Parathyroid adenoma (tissue), 2 donors: ENCODE measurements at regions not wholly inside any gene's neighbourhood (a gene's known extent, or its start where the extent isn't known, plus 50 kb on each side); places are given as distances from the start of the nearest gene placed in this dataset.

Experiments
- H2AFZ ChIP-seq: fragments of 300-600 bp; sonication (generic); one replicate; pipeline ENCODE4 v1.7.0; 2017; ENCODE audit warnings: antibody characterized with exemption, mild to moderate bottlenecking
- H3K27ac ChIP-seq: fragments of 300-600 bp; sonication (generic); one replicate; pipeline ENCODE4 v1.7.0; 2017
- H3K27me3 ChIP-seq: fragments of 300-600 bp; sonication (generic); one replicate; pipeline ENCODE4 v1.7.0; 2017; ENCODE audit warnings: low read length; ENCODE audit not compliant: control insufficient read depth, insufficient read depth
- H3K36me3 ChIP-seq: fragments of 300-600 bp; sonication (generic); one replicate; pipeline ENCODE4 v1.7.0; 2017; ENCODE audit warnings: low read length; ENCODE audit not compliant: control insufficient read depth, insufficient read depth
- H3K4me1 ChIP-seq: fragments of 300-600 bp; sonication (generic); one replicate; pipeline ENCODE4 v1.7.0; 2017; ENCODE audit warnings: control low read depth
- H3K4me2 ChIP-seq: fragments of 300-600 bp; sonication (generic); one replicate; pipeline ENCODE4 v1.7.0; 2017; ENCODE audit warnings: low read length
- H3K4me3 ChIP-seq: fragments of 300-600 bp; sonication (generic); one replicate; pipeline ENCODE4 v1.7.0; 2017; ENCODE audit warnings: low read depth, low read length
- H3K79me2 ChIP-seq: fragments of 300-600 bp; sonication (generic); one replicate; pipeline ENCODE4 v1.7.0; 2017; ENCODE audit warnings: control low read depth
- H3K9ac ChIP-seq: fragments of 300-600 bp; sonication (generic); one replicate; pipeline ENCODE4 v1.7.0; 2017; ENCODE audit warnings: mild to moderate bottlenecking
- H3K9me3 ChIP-seq: fragments of 300-600 bp; sonication (generic); one replicate; pipeline ENCODE4 v1.7.0; 2017; ENCODE audit warnings: low read length; ENCODE audit not compliant: control insufficient read depth
- CTCF ChIP-seq: fragments of 300-600 bp; sonication (generic); IDR thresholded peaks from one replicate; pipeline ENCODE4 v1.7.0; 2017; ENCODE audit warnings: antibody characterized with exemption, mild to moderate bottlenecking
- donor health status: primary hyperparathyroidism.

DNA sequence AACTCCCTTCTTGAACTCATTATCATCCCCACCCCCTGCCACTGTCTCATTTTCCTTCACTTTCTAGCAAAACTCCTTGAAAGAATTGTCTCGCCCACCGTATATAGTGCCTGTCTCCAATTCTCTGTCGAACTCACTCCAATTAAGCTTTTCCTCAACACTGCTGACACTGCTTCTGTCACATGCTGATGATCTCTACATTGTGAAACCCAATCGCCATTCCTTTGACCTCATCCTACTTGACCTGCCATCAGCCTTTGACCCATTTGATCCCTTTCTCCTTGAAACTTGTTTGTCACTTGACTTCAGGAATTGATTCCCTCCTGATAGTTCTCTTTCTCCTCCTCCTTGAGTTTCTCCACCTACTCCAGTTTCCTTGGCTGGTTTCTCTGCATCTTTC is 54.8 kb downstream of the CCDC71L start:
- H3K27me3 ChIP-seq = no peaks in the 10 kb centered on the region
- H3K36me3 ChIP-seq = no peaks in the 10 kb centered on the region
- no peak for TF ChIP-seq CTCF

DNA sequence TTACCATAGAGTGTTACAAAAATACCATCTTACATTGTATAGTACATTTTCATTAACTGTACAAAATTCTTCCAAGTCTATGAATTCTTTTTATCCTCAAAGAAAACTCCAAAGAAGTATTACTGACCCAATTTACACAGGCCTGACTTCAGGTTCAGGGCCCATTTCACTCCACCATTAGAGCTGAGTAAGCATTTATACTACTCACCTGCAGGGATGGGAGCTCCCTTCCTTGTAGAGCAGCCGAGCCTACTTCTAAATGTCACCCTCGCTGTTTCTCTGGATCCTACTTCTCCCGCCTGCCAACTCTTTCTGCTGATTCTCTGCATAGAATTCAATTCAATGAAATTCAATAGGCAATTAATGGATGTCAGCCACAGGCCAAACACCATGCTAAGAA is 56.0 kb downstream of the CCDC71L start:
- H3K36me3 ChIP-seq = no peaks in the 10 kb centered on the region
- H3K27me3 ChIP-seq = no peaks in the 10 kb centered on the region
- no peaks in the 10 kb centered on the region for H3K9me3 ChIP-seq
- TF ChIP-seq CTCF = no peak
- H3K4me3 ChIP-seq = no peak overlapping the region
- H3K27ac ChIP-seq = no peak overlapping the region
- no peak overlapping the region for H3K4me2 ChIP-seq
- H3K4me1 ChIP-seq = peaks cover 3% of the 10 kb centered on the region
- no peak overlapping the region for H2AFZ ChIP-seq
- no peaks in the 10 kb centered on the region for H3K79me2 ChIP-seq
- H3K9ac ChIP-seq = no peak overlapping the region

More for the DNA sequence above, 54.8 kb downstream of the CCDC71L start:
- no peak overlapping the region for H2AFZ ChIP-seq
- H3K4me2 ChIP-seq = no peak overlapping the region
- peaks cover 3% of the 10 kb centered on the region for H3K4me1 ChIP-seq
- no peaks in the 10 kb centered on the region for H3K79me2 ChIP-seq
- no peak overlapping the region for H3K27ac ChIP-seq
- H3K9ac ChIP-seq = no peak overlapping the region
- H3K4me3 ChIP-seq = no peak overlapping the region
- H3K9me3 ChIP-seq = no peaks in the 10 kb centered on the region

DNA sequence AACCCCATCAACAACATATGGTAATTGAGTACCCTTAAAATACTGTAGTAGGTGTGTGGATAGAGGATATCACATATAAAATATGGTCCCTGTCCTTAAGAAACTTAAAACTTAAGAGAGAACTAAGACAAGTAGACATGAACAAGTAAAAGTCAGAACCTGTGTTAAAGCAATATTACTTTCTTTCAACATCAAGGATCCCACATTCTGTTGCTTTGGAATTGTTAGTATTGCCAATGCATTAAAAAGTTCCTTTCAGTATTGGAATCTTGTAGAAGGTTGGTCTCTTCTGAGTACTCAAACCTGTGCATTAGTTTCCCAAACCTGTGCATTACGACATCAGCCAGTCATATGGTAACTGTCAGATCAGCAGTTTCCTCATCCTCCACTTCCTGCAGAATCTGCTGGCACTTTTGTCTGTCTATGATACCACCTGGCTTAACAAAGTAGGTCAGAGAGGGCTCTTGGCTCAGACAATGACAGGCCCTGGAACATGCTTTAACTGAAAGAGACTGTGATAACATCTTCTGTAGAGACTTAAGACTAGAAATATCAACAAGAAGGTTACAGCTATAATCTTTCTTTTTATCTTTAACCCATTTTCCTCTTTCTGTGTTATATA is 56.5 kb downstream of the CCDC71L start:
- Histone ChIP-seq H3K27me3 (no peaks in the 10 kb centered on the region), H3K27ac (no peak overlapping the region), H3K4me3 (no peak overlapping the region), H3K4me2 (no peak overlapping the region), H3K79me2 (no peaks in the 10 kb centered on the region), H3K36me3 (no peaks in the 10 kb centered on the region), H3K9me3 (no peaks in the 10 kb centered on the region), H2AFZ (no peak overlapping the region), H3K4me1 (peaks cover 3% of the 10 kb centered on the region), H3K9ac (no peak overlapping the region)
- TF ChIP-seq CTCF = no peak

GRCh38 chr7:106603346-106603745 is 57.6 kb downstream of the CCDC71L start:
- TF ChIP-seq CTCF = no peak
- H2AFZ ChIP-seq = no peak overlapping the region
- H3K4me3 ChIP-seq = no peak overlapping the region
- no peaks in the 10 kb centered on the region for H3K36me3 ChIP-seq
- H3K79me2 ChIP-seq = no peaks in the 10 kb centered on the region
- no peak overlapping the region for H3K4me2 ChIP-seq
- no peak overlapping the region for H3K27ac ChIP-seq
- H3K9me3 ChIP-seq = no peaks in the 10 kb centered on the region
- no peak overlapping the region for H3K9ac ChIP-seq
- peaks cover 3% of the 10 kb centered on the region for H3K4me1 ChIP-seq
- no peaks in the 10 kb centered on the region for H3K27me3 ChIP-seq

- H3K9me3 ChIP-seq = no peaks in the 10 kb centered on the region
- no peak overlapping the region for H3K9ac ChIP-seq
- H3K79me2 ChIP-seq = no peaks in the 10 kb centered on the region
- no peak overlapping the region for H3K4me3 ChIP-seq
- H3K27me3 ChIP-seq = no peaks in the 10 kb centered on the region
- H2AFZ ChIP-seq = no peak overlapping the region
- TF ChIP-seq CTCF = no peak
- no peak overlapping the region for H3K27ac ChIP-seq
- H3K4me2 ChIP-seq = no peak overlapping the region
- no peaks in the 10 kb centered on the region for H3K36me3 ChIP-seq
- no peaks in the 10 kb centered on the region for H3K4me1 ChIP-seq
Measured at GRCh38 chr7:106602062-106602461, 58.9 kb downstream of the CCDC71L start.
